HFF-Myc (cell line): ENCODE measurements at regions not wholly inside any gene's neighbourhood (a gene's known extent, or its start where the extent isn't known, plus 50 kb on each side); places are given as distances from the start of the nearest gene placed in this dataset.

Experiments used
- DNase-seq: peaks from one replicate; pipeline ENCODE4 v3.0.0-alpha.2; 2011; ENCODE audit warnings: low read depth; ENCODE audit errors: extremely low read depth
- H3K4me3 ChIP-seq: replicated peaks from 2 replicates; pipeline ENCODE4 v1.5.1; 2011; ENCODE audit warnings: low read depth, mild to moderate bottlenecking, control low read depth, low read length
- CTCF ChIP-seq: IDR thresholded peaks from 2 replicates; pipeline ENCODE4 v1.5.1; 2012; ENCODE audit warnings: mild to moderate bottlenecking, low read depth, low read length, control low read depth; ENCODE audit errors: missing control alignments

- H3K4me3 ChIP-seq = no peak overlapping the region
- no peak for TF ChIP-seq CTCF
- DNase-seq = no peak
Observed at GRCh38 chr14:30417121-30417520, 141.8 kb upstream of the G2E3 start.

GRCh38 chr14:30417999-30418398 lies 141.0 kb upstream of the G2E3 start:
- DNase-seq = no peak
- H3K4me3 ChIP-seq = no peak overlapping the region
- no peak for TF ChIP-seq CTCF

GRCh38 chr14:30419037-30419436 lies 139.9 kb upstream of the G2E3 start:
- no peak for DNase-seq
- no peak overlapping the region for H3K4me3 ChIP-seq
- no peak for TF ChIP-seq CTCF

GRCh38 chr14:30420515-30420914 lies 138.4 kb upstream of the G2E3 start:
- no peak overlapping the region for H3K4me3 ChIP-seq
- no peak for DNase-seq
- TF ChIP-seq CTCF = no peak

GRCh38 chr14:30426463-30426862 lies 132.5 kb upstream of the G2E3 start:
- no peak for TF ChIP-seq CTCF
- DNase-seq = no peak

GRCh38 chr14:30427401-30427800 lies 131.6 kb upstream of the G2E3 start:
- no peak overlapping the region for H3K4me3 ChIP-seq
- no peak for TF ChIP-seq CTCF
- no peak for DNase-seq

More at GRCh38 chr14:30426463-30426862, 132.5 kb upstream of the G2E3 start:
- no peak overlapping the region for H3K4me3 ChIP-seq

- no peak for DNase-seq
- no peak overlapping the region for H3K4me3 ChIP-seq
- no peak for TF ChIP-seq CTCF
Observed at GRCh38 chr14:30427846-30428245, 131.1 kb upstream of the G2E3 start.
